HepG2 (cell line): ENCODE measurements at regions not wholly inside any gene's neighbourhood (a gene's known extent, or its start where the extent isn't known, plus 50 kb on each side); places are given as distances from the start of the nearest gene placed in this dataset.
A peak's percentile ranks its signal among the peaks of the same experiment; 100 is the strongest.

ENCODE experiments used
- ATAC-seq: fragments of 200-7000 bp; cut with Tn5 transposase; 3 replicates; pipeline ENCODE4 v1.9.1; 2020; ENCODE audit warnings: mild to moderate bottlenecking, moderate library complexity
- BruUV-seq: library from RNA; stranded (reverse); fragments of 400-500 nt; replicated peaks from 2 replicates; lab custom pipeline; 2021; lab: Mats Ljungman, UMichigan
- CTCF ChIA-PET: fragments of 300-600 bp; formaldehyde crosslinking; extraction: SDS; loops from one replicate; lab custom pipeline; 2021; ENCODE audit warnings: low total read pairs, inconsistent platforms, low intra/inter-chr PET ratio; lab: Yijun Ruan, JAX
- POLR2A ChIA-PET: fragments of 350-600 bp; sonication (Branson Sonifier 250); formaldehyde crosslinking; loops from one replicate; lab custom pipeline; 2020; ENCODE audit warnings: antibody characterized with exemption, inconsistent platforms; lab: Yijun Ruan, JAX
- DNase-seq: peaks from one replicate; pipeline ENCODE4 v3.0.0-alpha.2; 2015; ENCODE audit warnings: low spot score
- FAIRE-seq: peaks from 3 replicates; lab custom pipeline; 2011; peaks lifted over from hg19 to GRCh38; lab: Jason Lieb, UNC
- H2AFZ ChIP-seq: one replicate; pipeline ENCODE4 v1.6.1; 2011; ENCODE audit warnings: low read length, inconsistent platforms
- H3K27ac ChIP-seq: fragments of 300-600 bp; 3 replicates; pipeline ENCODE4 v1.8.0; 2011; ENCODE audit warnings: mixed run types, mild to moderate bottlenecking, mixed read lengths, low read length, inconsistent platforms; ENCODE audit not compliant: insufficient read depth; ENCODE audit errors: extremely low read length
- H3K27me3 ChIP-seq, 2 experiments: fragments of 200-600 bp in 1 of 2; 2 replicates in 1 of 2; 3 replicates in 1 of 2; pipeline versions ENCODE4 v1.6.0 to v1.8.0; 2011; ENCODE audit warnings: low read length in 2 of 2, mild to moderate bottlenecking in 2 of 2, moderate library complexity in 2 of 2, inconsistent platforms in 1 of 2; ENCODE audit not compliant: insufficient read depth in 2 of 2, control insufficient read depth in 1 of 2
- H3K36me3 ChIP-seq, 2 experiments: fragments of 200-600 bp in 1 of 2; replicated peaks in 1 of 2; 2 replicates in 1 of 2; 3 replicates in 1 of 2; pipeline versions ENCODE4 v1.5.1 to v1.8.0; 2011; ENCODE audit warnings: low read length in 2 of 2, inconsistent platforms in 1 of 2; ENCODE audit not compliant: insufficient read depth in 2 of 2, control insufficient read depth in 1 of 2
- H3K4me1 ChIP-seq: 2 replicates; pipeline ENCODE4 v1.5.1; 2012; ENCODE audit warnings: low read length, inconsistent platforms; ENCODE audit not compliant: insufficient read depth
- H3K4me2 ChIP-seq: 2 replicates; pipeline ENCODE4 v1.6.0; 2011; ENCODE audit warnings: low read depth, low read length, inconsistent platforms
- H3K4me3 ChIP-seq, 3 experiments: fragments of 200-600 bp in 1 of 3; sonication (generic), shearing (Covaris generic) in 1 of 3; replicated peaks in 1 of 3; 2 replicates each; pipeline ENCODE4 v1.5.1; 2011 to 2016; ENCODE audit warnings: low read length in 3 of 3, inconsistent platforms in 2 of 3, low read depth in 2 of 3, mild to moderate bottlenecking in 2 of 3, control low read depth in 1 of 3, mixed read lengths in 1 of 3; ENCODE audit not compliant: insufficient read depth in 1 of 3
- H3K79me2 ChIP-seq: one replicate; pipeline ENCODE4 v1.6.1; 2011; ENCODE audit warnings: low read length, inconsistent platforms; ENCODE audit not compliant: insufficient read depth
- H3K9ac ChIP-seq: 2 replicates; pipeline ENCODE4 v1.6.0; 2011; ENCODE audit warnings: mild to moderate bottlenecking, low read depth, low read length, inconsistent platforms; ENCODE audit not compliant: insufficient read depth
- H3K9me3 ChIP-seq: 2 replicates; pipeline ENCODE4 v1.5.1; 2012; ENCODE audit warnings: mild to moderate bottlenecking, low read length
- H4K20me1 ChIP-seq: 2 replicates; pipeline ENCODE4 v1.6.0; 2011; ENCODE audit warnings: inconsistent platforms, mild to moderate bottlenecking, low read length, moderate library complexity; ENCODE audit not compliant: insufficient read depth
- ARID3A ChIP-seq: IDR thresholded peaks from 2 replicates; pipeline ENCODE4 v1.6.1; 2012; ENCODE audit warnings: low read depth, low read length, improper control_type of control experiment
- GATAD1 ChIP-seq: IDR thresholded peaks from 2 replicates; pipeline ENCODE4 v1.6.1; 2016; ENCODE audit warnings: missing genetic modification reagents, missing compliant biosample characterization
- MXD4 ChIP-seq: IDR thresholded peaks from 2 replicates; pipeline ENCODE4 v1.6.1; 2016; ENCODE audit warnings: mild to moderate bottlenecking, missing biosample characterization, missing genetic modification reagents
- PHF20 ChIP-seq: sonication (generic); formaldehyde crosslinking; IDR thresholded peaks from 2 replicates; pipeline ENCODE4 v1.5.0; 2020; ENCODE audit warnings: mild to moderate bottlenecking, missing genetic modification reagents
- STAG1 ChIP-seq: sonication (generic); formaldehyde crosslinking; IDR thresholded peaks from 2 replicates; pipeline ENCODE4 v1.4.0; 2020; ENCODE audit warnings: missing genetic modification reagents
- ZBTB26 ChIP-seq: IDR thresholded peaks from 2 replicates; pipeline ENCODE4 v1.6.1; 2016; ENCODE audit warnings: missing compliant biosample characterization, missing genetic modification reagents, borderline replicate concordance
- ZNF333 ChIP-seq: sonication (generic); formaldehyde crosslinking; IDR thresholded peaks from 2 replicates; pipeline ENCODE4 v1.4.0; 2020; ENCODE audit warnings: mild to moderate bottlenecking, missing genetic modification reagents, borderline replicate concordance
- ZNF501 ChIP-seq: sonication (generic); formaldehyde crosslinking; IDR thresholded peaks from 2 replicates; pipeline ENCODE4 v1.5.1; 2020; ENCODE audit warnings: mild to moderate bottlenecking, moderate library complexity, missing genetic modification reagents
- ZNF546 ChIP-seq: sonication (generic); formaldehyde crosslinking; conservative IDR thresholded peaks from 2 replicates; pipeline ENCODE4 v1.8.1; 2023; ENCODE audit warnings: mild to moderate bottlenecking, missing genetic modification reagents
- WGBS: methylation state at CpG from one replicate; pipeline ENCODE4 v1.1.6; 2017; ENCODE audit warnings: low lambda C conversion rate; 5-methylcytosine and 5-hydroxymethylcytosine counted together
- in situ Hi-C: cut with HindIII; loops from 2 replicates; pipeline ENCODE4 v1.10.0; 2017; ENCODE audit warnings: low pct_unique_long_range_greater_than_20kb; ENCODE audit not compliant: extremely low pct_ligation_motif_present
- intact Hi-C: fragments of 100-400 bp; cut with micrococcal nuclease; formaldehyde crosslinking; loops from one replicate; pipeline ENCODE4 v1.10.0; 2022; ENCODE audit not compliant: unreplicated experiment

- in situ Hi-C loops (loop anchor here (10.0 to 25.0 kb wide), 3 partner anchors 1182 to 1732 kb away; no protein-coding TSS in a partner anchor), intact Hi-C loops (loop anchor here (5.0 to 10.0 kb wide), 2 partner anchors 465 to 1737 kb away; no protein-coding TSS in a partner anchor)
- H3K4me3 ChIP-seq = no peak overlapping the region
These were observed 592.5 kb downstream of the ARL4A start for GRCh38 chr7:13279854-13280435.

GRCh38 chr7:13282377-13282980 lies 595.0 kb downstream of the ARL4A start:
- Histone ChIP-seq H3K4me3 (no peak overlapping the region), H3K9ac (no peak overlapping the region), H3K36me3 (no peaks in the 10 kb centered on the region), H3K27ac (no peak overlapping the region), H3K4me1 (no peaks in the 10 kb centered on the region), H3K9me3 (no peaks in the 10 kb centered on the region), H3K79me2 (no peaks in the 10 kb centered on the region), H3K4me2 (no peak overlapping the region), H2AFZ (no peak overlapping the region), H3K27me3 (no peaks in the 10 kb centered on the region), H4K20me1 (no peaks in the 10 kb centered on the region)
- CTCF ChIA-PET = no interaction called here
- in situ Hi-C loops = loop anchor here (25.0 kb wide), 2 partner anchors 1180 to 1730 kb away; no protein-coding TSS in a partner anchor
- no TSS peak for BruUV-seq
- ATAC-seq (no peak), DNase-seq (no peak), FAIRE-seq (no peak)
- POLR2A ChIA-PET = no interaction called here
- TF ChIP-seq STAG1 = peak; percentile 29
- no peak for TF ChIP-seq ZNF501 (CRISPR knock-in tag)
- TF ChIP-seq ZNF333 = no peak
- no peak for TF ChIP-seq ZNF546 (CRISPR knock-in tag)
- no peak for TF ChIP-seq ZBTB26 (CRISPR knock-in tag)
- no peak for TF ChIP-seq PHF20 (CRISPR knock-in tag)
- TF ChIP-seq GATAD1 (CRISPR knock-in tag) = no peak
- WGBS = 0% methylated on average over 3 of the region's 3 CpGs
- intact Hi-C loops = loop anchor here (1.0 to 10.0 kb wide), 3 partner anchors 462 to 1735 kb away; no protein-coding TSS in a partner anchor

More at GRCh38 chr7:13279854-13280435, 592.5 kb downstream of the ARL4A start:
- Histone ChIP-seq H3K4me1 (no peaks in the 10 kb centered on the region), H3K9me3 (no peaks in the 10 kb centered on the region), H3K4me2 (no peak overlapping the region), H3K27ac (no peak overlapping the region), H3K36me3 (no peaks in the 10 kb centered on the region), H4K20me1 (no peaks in the 10 kb centered on the region), H3K27me3 (no peaks in the 10 kb centered on the region), H3K79me2 (no peaks in the 10 kb centered on the region), H2AFZ (no peak overlapping the region), H3K9ac (no peak overlapping the region)
- no TSS peak for BruUV-seq
- DNase-seq (peak; percentile 5), ATAC-seq (no peak)
- CTCF ChIA-PET = interaction anchor here (1.7 to 1.9 kb wide), 2 partner anchors 1178 to 1412 kb away, joined by 8 to 9 read pairs; no protein-coding TSS in a partner anchor
- POLR2A ChIA-PET = no interaction called here
- TF ChIP-seq MXD4 (CRISPR knock-in tag) (no peak), STAG1 (peak; percentile 52), ARID3A (0 out of 2 replicates have a peak, but pooled peaks have one; percentile 46)
- TF ChIP-seq, all 625 proteins: peak for 2
- 2% methylated on average over 3 of the region's 3 CpGs for WGBS
- no peak for FAIRE-seq
